Ishikawa (cell line): ENCODE measurements at regions not wholly inside any gene's neighbourhood (a gene's known extent, or its start where the extent isn't known, plus 50 kb on each side); places are given as distances from the start of the nearest gene placed in this dataset.

Source experiments
- CEBPB ChIP-seq: IDR thresholded peaks from 2 replicates; pipeline ENCODE4 v1.6.1; 2012
- CREB1 ChIP-seq: IDR thresholded peaks from 2 replicates; pipeline ENCODE4 v1.6.1; 2012; ENCODE audit warnings: low read depth
- EGR1 ChIP-seq: IDR thresholded peaks from 2 replicates; pipeline ENCODE4 v1.6.1; 2012
- EP300 ChIP-seq: IDR thresholded peaks from 2 replicates; pipeline ENCODE4 v1.6.1; 2012; ENCODE audit warnings: borderline replicate concordance
- FOXM1 ChIP-seq: IDR thresholded peaks from 2 replicates; pipeline ENCODE4 v1.6.1; 2012; ENCODE audit warnings: low read depth, borderline replicate concordance
- NFIC ChIP-seq: IDR thresholded peaks from 2 replicates; pipeline ENCODE4 v1.6.1; 2012
- RAD21 ChIP-seq: IDR thresholded peaks from 2 replicates; pipeline ENCODE4 v1.6.1; 2012; ENCODE audit warnings: low read depth
- TAF1 ChIP-seq: IDR thresholded peaks from 2 replicates; pipeline ENCODE4 v1.6.1; 2012; ENCODE audit warnings: low read depth, mild to moderate bottlenecking
- TCF12 ChIP-seq: IDR thresholded peaks from 2 replicates; pipeline ENCODE4 v1.6.1; 2012; ENCODE audit warnings: low read depth
- TEAD4 ChIP-seq: IDR thresholded peaks from 2 replicates; pipeline ENCODE4 v1.6.1; 2012
- YY1 ChIP-seq: IDR thresholded peaks from 2 replicates; pipeline ENCODE4 v1.6.1; 2012; ENCODE audit warnings: low read depth
- ZBTB7A ChIP-seq: IDR thresholded peaks from 2 replicates; pipeline ENCODE4 v1.6.1; 2012; ENCODE audit warnings: low read depth
- TF ChIP-seq, protein P1 (sequence below): IDR thresholded peaks from 2 replicates; pipeline ENCODE4 v1.6.1; 2012
- TF ChIP-seq, protein P2 (sequence below): IDR thresholded peaks from 2 replicates; pipeline ENCODE4 v1.6.1; 2012; ENCODE audit warnings: low read depth, mild to moderate bottlenecking
- TF ChIP-seq, protein P3 (sequence below): IDR thresholded peaks from 2 replicates; pipeline ENCODE4 v1.6.1; 2012

DNA sequence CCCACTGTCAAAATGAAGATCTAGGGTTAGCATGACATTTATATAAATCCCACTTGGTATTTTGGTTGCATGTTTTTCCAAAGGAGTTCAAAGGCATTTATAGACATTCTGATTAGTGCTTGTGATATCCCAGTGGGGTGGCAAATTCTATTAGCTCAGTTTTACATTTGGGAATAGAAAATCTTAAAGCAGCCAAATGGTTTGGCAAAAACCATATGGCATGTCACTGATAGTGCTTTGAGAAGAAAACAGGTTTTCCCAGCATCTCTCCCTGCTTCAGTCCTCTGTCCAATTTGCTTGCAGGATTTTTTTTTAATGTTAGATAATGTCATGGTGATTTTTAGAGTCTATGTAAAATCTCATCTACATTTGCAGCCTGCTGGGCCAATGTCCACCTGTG, 225.1 kb upstream of the DIO3 start:
- TF ChIP-seq CREB1, result no peak
- TF ChIP-seq TEAD4, result no peak
- TF ChIP-seq TCF12, result no peak
- no peak for TF ChIP-seq EGR1
- no peak for TF ChIP-seq TAF1
- TF ChIP-seq NFIC, result no peak
- no peak for TF ChIP-seq ZBTB7A
- no peak for TF ChIP-seq YY1

DNA sequence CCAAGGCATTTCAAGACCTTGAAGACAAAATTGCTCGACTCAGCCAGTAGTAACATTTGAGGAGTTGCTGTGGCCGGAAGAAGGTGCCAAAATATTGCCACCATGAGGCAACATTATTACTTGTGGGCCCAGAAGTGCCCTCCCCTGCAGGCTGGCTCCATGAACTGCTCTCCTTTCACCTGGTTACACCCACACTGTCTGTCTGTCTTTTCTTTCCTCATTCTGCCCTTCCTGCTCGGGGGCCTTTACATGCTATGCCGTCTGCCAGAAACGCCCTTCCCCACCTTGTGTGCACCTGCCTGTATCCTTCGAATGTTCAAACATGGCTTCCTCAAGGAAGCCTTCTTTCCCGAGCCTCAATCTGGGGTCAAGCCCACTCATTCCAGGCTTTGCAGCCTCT, 224.2 kb upstream of the DIO3 start:
- TF ChIP-seq RAD21 (no peak), CREB1 (no peak), EGR1 (no peak)
- TF ChIP-seq, protein P1, sequence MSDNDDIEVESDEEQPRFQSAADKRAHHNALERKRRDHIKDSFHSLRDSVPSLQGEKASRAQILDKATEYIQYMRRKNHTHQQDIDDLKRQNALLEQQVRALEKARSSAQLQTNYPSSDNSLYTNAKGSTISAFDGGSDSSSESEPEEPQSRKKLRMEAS, result no peak

DNA sequence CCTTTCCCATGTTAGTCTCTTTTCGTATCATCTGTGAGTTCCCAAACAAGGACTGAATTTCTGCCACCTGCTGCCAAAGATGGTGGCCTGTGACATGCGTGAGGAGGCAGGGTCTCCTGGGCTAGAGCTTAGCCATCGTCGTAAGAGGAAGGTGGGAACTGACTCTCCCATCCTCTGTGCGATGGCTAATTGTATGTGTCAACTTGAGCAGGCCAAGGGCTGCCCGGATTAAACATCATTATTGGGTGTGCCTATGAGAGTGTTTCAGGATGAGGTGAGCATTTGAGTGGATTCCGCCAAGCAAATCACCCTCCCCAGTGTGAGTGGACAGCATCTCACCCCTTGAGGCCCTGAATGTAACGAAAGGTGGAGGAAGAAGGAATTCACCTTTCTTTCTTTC, 220.7 kb upstream of the DIO3 start:
- no peak for TF ChIP-seq TCF12
- no peak for TF ChIP-seq RAD21
- no peak for TF ChIP-seq CEBPB
- no peak for TF ChIP-seq EGR1
- TF ChIP-seq, protein P2, sequence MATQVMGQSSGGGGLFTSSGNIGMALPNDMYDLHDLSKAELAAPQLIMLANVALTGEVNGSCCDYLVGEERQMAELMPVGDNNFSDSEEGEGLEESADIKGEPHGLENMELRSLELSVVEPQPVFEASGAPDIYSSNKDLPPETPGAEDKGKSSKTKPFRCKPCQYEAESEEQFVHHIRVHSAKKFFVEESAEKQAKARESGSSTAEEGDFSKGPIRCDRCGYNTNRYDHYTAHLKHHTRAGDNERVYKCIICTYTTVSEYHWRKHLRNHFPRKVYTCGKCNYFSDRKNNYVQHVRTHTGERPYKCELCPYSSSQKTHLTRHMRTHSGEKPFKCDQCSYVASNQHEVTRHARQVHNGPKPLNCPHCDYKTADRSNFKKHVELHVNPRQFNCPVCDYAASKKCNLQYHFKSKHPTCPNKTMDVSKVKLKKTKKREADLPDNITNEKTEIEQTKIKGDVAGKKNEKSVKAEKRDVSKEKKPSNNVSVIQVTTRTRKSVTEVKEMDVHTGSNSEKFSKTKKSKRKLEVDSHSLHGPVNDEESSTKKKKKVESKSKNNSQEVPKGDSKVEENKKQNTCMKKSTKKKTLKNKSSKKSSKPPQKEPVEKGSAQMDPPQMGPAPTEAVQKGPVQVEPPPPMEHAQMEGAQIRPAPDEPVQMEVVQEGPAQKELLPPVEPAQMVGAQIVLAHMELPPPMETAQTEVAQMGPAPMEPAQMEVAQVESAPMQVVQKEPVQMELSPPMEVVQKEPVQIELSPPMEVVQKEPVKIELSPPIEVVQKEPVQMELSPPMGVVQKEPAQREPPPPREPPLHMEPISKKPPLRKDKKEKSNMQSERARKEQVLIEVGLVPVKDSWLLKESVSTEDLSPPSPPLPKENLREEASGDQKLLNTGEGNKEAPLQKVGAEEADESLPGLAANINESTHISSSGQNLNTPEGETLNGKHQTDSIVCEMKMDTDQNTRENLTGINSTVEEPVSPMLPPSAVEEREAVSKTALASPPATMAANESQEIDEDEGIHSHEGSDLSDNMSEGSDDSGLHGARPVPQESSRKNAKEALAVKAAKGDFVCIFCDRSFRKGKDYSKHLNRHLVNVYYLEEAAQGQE, result no peak
- no peak for TF ChIP-seq ZBTB7A
- no peak for TF ChIP-seq TAF1
- TF ChIP-seq FOXM1, result no peak
- no peak for TF ChIP-seq NFIC
- TF ChIP-seq CREB1, result no peak
- TF ChIP-seq, protein P3, sequence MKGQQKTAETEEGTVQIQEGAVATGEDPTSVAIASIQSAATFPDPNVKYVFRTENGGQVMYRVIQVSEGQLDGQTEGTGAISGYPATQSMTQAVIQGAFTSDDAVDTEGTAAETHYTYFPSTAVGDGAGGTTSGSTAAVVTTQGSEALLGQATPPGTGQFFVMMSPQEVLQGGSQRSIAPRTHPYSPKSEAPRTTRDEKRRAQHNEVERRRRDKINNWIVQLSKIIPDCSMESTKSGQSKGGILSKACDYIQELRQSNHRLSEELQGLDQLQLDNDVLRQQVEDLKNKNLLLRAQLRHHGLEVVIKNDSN, result no peak
- TF ChIP-seq, protein P1, result no peak

DNA sequence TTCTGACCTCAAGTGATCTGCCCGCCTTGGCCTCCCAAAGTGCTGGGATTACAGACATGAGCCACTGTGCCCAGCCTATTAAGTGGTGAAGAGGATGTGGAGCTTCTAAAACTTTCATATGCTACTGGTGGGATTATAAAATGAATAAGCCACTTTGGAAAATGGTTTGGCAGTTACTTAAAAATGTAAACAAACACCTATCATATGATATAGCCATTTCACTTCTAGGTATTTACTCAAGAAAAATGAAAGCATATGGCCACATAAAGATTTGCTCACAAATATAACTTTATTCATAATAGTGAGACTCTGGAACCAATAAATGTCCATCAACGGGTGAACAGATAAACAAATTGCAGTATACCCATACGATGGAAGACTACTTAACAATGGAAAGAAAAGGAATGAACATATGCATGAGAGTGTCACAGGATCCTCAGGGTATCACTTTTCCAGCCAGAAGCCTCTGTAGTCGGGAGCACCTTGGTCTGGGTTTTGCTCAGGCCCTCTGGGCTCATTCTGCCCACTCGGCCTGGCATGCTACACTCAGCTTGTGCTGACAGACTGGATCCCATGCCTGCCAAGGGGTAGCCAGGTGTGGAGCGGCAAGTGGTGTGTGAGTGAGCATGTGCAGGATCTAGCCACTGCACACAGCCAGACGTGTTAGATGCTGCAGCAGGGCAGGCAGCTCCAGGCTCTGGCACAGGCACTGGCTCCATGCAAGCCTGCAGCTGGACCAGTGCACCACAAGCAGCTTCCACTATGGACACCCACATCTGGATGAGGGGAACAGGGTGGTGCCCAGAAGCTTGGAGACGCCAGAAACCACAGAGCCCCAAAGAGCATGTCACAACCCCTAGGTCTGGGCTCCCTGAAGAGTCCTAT, 213.2 kb upstream of the DIO3 start:
- TF ChIP-seq, protein P3, result no peak
- TF ChIP-seq RAD21, result no peak
- no peak for TF ChIP-seq CREB1
- no peak for TF ChIP-seq NFIC
- no peak for TF ChIP-seq EGR1
- no peak for TF ChIP-seq TAF1
- no peak for TF ChIP-seq TCF12
- TF ChIP-seq CEBPB, result no peak
- TF ChIP-seq FOXM1, result no peak
- TF ChIP-seq YY1, result no peak
- no peak for TF ChIP-seq ZBTB7A
- TF ChIP-seq EP300, result no peak
- TF ChIP-seq, protein P1, result no peak
- no peak for TF ChIP-seq TEAD4
- TF ChIP-seq, protein P2, result no peak

DNA sequence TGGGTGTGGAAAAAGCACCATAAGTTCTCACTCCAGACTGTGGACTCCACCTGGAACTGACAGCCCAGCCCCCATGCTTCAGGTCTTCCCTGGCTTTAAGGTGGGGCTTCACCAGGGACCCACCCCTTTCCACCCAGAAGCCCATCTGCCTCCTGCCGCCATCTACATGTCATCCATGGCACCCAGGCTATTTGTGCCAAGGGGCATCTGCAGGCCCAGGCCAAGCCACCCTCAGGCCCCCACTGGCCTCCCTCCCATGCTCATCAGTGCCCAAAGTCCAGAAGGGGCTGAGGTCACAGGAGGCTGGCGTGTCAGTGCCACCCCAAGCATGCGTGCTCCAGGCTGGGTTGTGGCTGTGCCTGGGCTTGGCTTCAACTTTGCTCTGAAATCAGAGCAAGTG, 212.2 kb upstream of the DIO3 start:
- TF ChIP-seq TCF12, result no peak
- TF ChIP-seq ZBTB7A, result no peak
- no peak for TF ChIP-seq CREB1
- TF ChIP-seq, protein P2, result no peak
- TF ChIP-seq YY1, result no peak
- TF ChIP-seq, protein P3, result no peak
